HG02943 (cell line): ENCODE measurements at regions not wholly inside any gene's neighbourhood (a gene's known extent, or its start where the extent isn't known, plus 50 kb on each side); places are given as distances from the start of the nearest gene placed in this dataset.

ENCODE experiments used
- ATAC-seq: cut with Tn5 transposase; IDR thresholded peaks from one replicate; pipeline ENCODE4 v1.9.1; 2021; ENCODE audit warnings: mild to moderate bottlenecking, low read depth, moderate library complexity; ENCODE audit not compliant: unreplicated experiment

DNA sequence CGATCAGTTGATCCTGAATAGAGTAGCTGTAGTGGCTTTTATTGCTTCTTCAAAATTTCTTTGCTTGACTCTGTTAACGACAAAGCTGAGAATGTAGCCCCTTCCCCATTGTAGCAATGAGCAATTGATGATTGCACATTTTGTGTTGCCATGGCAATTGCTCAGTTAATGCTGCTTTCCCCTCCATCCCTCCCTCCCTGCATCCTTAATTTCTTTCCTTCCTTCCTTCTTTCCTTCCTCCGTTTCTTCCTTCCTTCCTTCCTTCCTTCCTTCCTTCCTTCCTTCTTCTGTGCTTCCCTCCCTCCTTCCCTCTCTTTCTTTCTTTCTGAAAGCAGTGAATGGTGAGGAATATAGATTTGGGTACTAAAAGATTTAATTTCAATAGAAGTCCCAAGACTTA, 557.3 kb upstream of the MAP3K7 start:
- no peak for ATAC-seq

- ATAC-seq, result no peak
These were observed 555.3 kb upstream of the MAP3K7 start for GRCh38 chr6:91142154-91142553.

- no peak for ATAC-seq
These were observed 554.5 kb upstream of the MAP3K7 start for GRCh38 chr6:91141346-91141745.

DNA sequence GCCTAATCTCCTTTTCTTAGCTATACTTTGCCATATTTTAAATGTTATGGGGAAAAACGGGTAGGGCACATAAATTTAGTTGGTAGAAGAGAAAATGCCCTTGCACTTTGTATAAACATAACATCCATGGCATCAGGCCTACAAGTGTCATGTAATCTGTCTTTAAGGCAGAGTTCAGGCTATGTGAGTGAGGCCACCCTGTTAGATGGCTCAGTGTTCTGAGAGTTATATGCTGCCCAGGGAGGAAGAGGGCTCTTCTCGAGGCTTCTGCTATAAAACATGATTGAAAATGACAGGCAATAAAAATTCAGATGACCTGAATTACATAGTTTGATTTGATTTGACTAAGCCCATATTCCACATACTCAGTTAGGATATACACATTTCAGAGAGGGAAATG, 553.6 kb upstream of the MAP3K7 start:
- no peak for ATAC-seq

DNA sequence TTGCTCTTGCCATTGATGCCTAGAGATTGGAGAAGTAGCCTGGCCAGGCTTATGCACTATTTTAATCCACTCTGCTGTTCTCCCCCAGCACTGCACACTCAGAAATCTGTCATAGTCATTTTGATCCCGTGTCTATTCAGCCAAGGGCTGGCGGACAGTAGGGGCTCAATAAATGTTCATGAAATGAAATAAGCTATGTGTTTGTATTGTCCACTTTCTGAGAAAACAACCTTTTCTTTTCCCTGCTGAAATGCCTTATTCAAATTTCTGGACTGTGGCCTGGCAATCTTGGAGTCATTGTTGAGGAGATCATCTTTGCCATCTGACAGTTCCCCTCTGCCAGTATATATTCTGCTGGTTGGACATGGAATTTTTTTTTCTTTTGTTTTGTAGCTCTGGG, 550.4 kb upstream of the MAP3K7 start:
- no peak for ATAC-seq

DNA sequence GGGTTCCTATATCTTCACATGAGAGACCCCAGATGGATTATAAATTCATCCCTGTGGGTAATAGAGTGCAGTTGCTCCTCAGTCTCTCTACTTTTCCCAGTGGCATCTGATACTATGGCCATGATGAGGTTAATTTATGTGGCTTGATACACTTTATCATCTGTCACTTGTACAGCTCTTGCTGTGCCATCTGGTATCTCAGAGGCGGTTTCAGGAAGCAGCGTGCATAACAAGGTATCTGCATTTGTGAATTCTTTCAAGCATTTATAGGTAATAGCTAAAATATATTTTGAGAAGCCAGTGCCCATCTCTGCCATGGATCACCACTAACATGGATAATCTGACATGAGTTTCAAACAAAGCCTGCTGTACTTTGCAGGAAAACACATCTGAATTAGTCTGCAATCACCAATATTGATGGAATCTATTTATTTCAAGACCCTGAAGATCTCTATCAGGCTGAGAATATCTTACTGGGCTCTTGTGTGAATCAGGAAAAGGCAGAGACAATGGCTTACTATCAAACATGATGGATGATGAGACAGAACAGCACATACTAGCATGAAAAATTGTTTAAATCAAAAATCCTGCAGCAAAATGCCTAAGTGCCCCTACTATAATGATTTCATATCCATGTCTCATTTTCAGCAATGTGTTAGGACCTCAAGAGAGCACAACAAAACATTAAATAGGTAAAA, 548.7 kb upstream of the MAP3K7 start:
- no peak for ATAC-seq

DNA sequence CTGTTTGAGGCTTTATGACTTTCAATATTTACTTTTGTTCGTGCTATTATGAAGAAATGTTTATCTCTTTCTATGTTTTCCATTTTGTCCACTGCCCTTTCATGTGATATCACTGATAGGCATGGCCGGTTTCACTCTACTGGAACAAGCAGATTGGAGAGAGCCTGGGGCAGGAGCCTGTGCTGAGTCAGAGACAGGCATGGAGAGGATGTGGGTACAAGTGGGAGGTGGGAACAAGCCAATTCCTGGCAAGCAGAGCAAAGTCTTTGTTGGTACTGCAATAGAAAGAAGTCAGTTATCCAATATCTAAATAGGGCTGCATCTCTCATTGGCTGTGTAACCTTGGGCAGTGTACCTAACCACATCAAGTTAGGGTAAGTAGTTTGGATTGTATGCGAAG, 545.6 kb upstream of the MAP3K7 start:
- ATAC-seq, result no peak

DNA sequence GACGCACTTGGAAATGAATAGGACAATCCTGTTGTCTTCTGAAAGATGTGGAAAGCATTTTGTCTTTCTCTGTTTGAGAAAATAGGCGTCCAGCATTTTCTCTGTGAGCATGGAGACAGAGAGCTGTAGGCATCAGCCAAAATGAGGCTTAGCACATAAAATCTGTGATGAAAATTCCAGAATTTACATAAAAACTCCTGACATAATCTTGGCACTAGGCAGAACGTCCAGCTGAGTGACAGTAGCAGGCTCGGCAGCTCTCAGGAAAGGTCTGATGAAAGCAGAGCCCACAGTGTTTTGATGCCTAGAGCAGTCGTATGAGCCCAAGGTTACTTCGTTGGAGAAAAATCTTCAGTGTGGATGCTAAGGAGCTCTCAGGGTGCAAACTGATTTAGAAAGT, 543.3 kb upstream of the MAP3K7 start:
- no peak for ATAC-seq

DNA sequence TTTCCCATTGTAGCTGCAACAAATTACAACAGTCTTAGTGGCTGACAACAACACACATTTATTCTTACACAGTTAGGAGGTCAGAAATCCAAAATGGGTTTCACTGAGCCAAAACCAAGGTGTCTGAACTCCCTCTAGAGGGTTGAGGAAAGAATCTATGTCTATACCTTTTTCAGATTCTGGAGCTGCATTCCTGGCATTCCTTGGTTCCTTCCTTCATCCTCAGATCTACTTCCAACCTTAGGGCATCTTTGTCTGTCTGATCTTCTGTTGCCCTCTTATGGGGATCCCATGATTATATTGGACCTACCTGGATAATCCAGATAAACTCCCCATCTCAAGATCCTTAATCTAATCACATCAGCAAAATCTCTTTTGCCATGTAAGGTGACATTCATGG, 540.9 kb upstream of the MAP3K7 start:
- no peak for ATAC-seq

GRCh38 chr6:91126876-91127275, 540.0 kb upstream of the MAP3K7 start:
- no peak for ATAC-seq

DNA sequence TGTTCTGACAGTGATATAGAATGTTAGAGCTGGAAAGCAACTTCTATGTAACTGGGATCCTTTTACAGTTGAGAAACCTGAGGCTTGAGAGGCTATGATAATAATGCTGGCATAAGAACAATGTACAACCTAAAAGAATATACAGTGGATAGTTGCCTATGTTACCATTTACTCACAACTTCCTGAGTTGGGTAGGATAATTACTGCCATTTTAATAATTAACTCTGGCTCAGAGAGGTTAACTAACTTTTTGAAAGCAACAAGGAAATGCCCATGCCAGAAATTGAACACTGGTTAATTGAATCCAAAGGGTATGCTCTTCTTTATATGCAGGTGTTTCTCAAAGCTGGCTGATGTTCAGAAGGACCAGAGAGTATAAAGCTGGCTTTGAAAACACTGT, 530.7 kb upstream of the MAP3K7 start:
- ATAC-seq, result no peak

GRCh38 chr6:91114123-91114708, 527.3 kb upstream of the MAP3K7 start:
- no peak for ATAC-seq

DNA sequence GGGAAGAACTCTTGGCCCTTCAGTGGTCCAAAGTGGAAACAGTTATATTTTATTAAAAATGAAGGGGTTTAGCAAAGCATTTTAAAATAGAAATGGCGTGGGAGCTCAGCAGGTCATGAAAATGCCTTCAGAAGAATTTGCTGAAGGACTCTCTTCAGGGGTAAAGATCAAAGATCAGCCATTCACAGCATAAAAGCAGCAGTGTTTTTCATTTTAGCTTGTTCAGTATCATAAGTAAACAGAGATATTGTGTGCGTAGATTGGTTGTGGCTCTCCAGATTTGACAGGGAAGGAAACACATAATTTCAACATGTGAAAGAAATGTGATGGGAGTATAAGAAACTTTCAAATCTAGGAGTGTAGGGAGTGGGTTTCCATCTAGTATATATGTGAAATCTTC, 519.2 kb upstream of the MAP3K7 start:
- no peak for ATAC-seq

GRCh38 chr6:91105532-91105931, 518.7 kb upstream of the MAP3K7 start:
- ATAC-seq, result no peak

DNA sequence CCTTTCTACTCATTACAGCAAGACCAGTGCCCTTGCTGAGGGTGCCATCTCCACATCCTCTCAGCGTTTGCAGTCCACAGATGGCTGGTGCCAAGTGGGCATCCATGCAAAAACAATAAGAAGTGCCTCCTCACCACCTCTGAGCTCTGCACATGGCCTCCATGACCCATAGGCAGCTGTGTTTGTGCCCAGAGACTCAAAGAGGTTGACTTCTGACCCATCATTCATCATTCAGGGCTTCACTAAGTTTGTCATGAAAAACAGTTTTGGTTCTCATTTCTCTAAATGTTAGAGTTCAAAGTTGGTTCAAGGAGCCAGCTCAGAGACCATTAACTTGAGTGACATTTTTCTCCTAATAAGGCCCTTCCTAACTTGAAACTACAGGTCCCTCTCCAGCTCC, 512.6 kb upstream of the MAP3K7 start:
- no peak for ATAC-seq

GRCh38 chr6:91098006-91098405, 511.1 kb upstream of the MAP3K7 start:
- no peak for ATAC-seq

- no peak for ATAC-seq
These were observed 510.5 kb upstream of the MAP3K7 start for GRCh38 chr6:91097364-91097763.

DNA sequence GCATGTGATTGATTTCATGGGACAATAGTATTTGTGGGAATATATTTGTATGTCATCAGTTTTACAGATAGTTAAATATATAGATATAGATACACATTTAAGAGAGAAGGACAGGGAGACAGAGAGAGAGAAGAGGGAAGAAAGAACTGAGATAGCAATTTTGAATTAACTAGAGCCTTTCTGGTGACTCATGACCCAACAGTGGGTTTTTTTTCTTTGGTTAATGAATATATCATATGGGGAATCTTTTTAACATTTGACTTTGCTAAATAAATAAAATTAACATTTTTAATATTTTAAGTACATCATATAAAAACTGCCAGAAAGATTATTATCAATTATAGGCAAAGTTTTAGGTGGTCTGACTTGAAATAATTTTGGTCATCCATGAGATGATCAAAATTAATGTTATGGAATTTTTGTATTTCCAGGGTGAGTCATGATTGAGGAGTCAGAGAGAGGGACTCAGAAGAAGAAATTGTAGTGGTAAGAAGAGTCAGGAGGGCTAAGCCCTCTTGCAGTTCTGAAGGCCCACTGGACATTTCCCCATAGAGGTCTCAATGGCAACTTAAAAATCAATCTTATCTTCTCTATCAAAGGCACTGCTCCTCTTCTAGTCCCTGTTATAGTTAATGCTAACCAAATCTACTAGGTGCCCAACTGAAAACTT, 508.1 kb upstream of the MAP3K7 start:
- ATAC-seq, result no peak

DNA sequence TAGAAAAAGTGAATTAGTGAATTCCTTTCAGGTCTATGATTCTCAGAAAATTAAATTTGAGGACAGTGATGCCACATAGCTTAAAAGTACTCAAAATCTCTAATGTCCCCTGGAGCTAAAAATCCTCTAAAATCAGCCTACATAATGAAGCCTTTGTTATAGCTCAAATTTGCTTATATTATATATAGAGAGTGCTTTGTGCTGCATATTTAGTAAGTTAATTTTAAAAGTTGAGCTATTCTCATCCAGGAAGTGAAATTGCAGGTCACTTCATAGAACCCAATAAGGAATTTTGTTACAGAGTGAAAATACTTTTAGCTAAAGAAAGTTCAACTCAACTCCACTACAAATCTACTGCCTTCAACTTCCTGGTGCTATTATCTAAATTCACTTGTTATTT, 507.5 kb upstream of the MAP3K7 start:
- no peak for ATAC-seq

- ATAC-seq, result no peak
These were observed 502.1 kb upstream of the MAP3K7 start for GRCh38 chr6:91088976-91089375.

DNA sequence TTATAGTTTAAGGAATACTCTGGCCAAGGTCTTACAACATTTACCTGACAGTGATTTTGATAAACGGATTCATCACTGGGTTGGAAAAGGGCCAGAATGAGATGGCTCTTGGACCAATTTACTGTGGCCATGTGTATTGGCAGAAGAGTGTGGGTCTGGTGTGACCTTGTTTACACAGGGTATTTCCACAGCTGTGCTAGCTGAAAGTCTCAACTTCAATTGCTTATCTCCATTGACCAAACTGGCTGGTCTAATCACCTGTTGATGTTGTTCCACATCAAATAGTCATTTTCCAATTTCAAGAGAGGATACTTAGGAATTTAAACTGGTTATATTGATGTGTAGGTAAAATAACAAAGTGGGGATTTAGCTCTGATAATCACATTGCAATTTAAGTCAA, 501.6 kb upstream of the MAP3K7 start:
- ATAC-seq, result no peak

DNA sequence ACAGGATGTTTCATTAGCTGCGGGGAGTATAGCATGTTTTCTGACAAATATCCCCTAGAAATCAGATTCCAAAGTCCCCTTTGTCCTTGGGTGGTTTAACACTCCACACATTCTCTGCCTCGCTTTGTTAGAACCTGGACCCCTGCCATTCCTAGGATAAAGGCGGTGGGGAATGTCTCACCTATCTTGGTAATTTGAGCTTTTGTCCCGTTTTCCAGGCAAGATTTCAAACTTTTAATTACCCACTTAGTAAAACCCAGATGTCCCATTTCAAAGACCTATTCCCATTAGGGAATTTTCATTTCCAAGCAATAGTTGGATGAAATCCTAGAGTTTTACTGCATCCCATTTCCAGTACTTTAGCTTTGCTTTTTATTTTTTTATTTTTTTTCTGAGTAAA, 501.0 kb upstream of the MAP3K7 start:
- no peak for ATAC-seq
